ENCODE measurements at regions not wholly inside any gene's neighbourhood (a gene's known extent, or its start where the extent isn't known, plus 50 kb on each side); places are given as distances from the start of the nearest gene placed in this dataset.

DNA sequence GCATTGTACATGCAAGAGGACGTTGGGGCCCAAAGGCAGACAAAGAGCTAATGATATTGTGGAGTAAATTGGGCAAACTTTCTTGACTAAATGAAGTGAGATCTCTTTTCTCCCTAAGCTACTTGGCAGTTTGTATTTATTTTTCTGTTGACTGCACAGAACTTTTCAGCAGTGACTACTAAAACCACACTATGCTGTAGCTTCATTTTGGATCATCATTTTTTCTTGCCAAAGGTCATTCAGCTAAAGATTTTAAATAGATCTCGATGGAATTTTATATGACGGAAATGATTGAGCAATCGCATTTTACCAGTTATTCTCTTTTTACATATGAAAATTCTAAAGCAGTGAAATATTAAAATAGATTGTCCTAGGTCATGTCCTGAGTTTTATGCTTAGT, 286.1 kb upstream of the ACTBL2 start:
- H2AFZ ChIP-seq (ENCODE audit: insufficient read depth, low read depth, low read length, poor library complexity, severe bottlenecking), result no peak overlapping the region
- no peak for ATAC-seq (ENCODE audit: low read depth)
- H3K4me2 ChIP-seq (replicated peaks; ENCODE audit: low read depth, low read length, poor library complexity, severe bottlenecking), result no peak overlapping the region
- no peak for DNase-seq
- H3K79me2 ChIP-seq (ENCODE audit: control insufficient read depth, insufficient read depth, low read length), result no peaks in the 10 kb centered on the region
- H3K27me3 ChIP-seq (replicated peaks in 1 of 4; ENCODE audit: control extremely low read depth in 1 of 4, control insufficient read depth in 3 of 4, insufficient read depth in 4 of 4, low read length in 3 of 4), result no peaks in the 10 kb centered on the region
- ChIA-PET CTCF (no interaction called here), POLR2A (no interaction called here)
- no peaks in the 10 kb centered on the region for H4K20me1 ChIP-seq (ENCODE audit: control insufficient read depth, insufficient read depth, low read length, poor library complexity, severe bottlenecking)
- no peak overlapping the region for H3K4me3 Mint-ChIP-seq
- WGBS (ENCODE audit: insufficient coverage), result no CpG with 5 or more reads among the region's 4 CpGs
- no peak overlapping the region for H3K9ac ChIP-seq (ENCODE audit: low read length)
- no peaks in the 10 kb centered on the region for H3K4me1 ChIP-seq (ENCODE audit: control insufficient read depth in 2 of 2, insufficient read depth in 2 of 2, low read length in 2 of 2)
- H3K27ac Mint-ChIP-seq, result no peak overlapping the region
- TF ChIP-seq EZH2 (IDR thresholded peaks at IDR 0.05; ENCODE audit: borderline replicate concordance, insufficient read depth, low read depth, low read length, poor library complexity, severe bottlenecking), result no peak
- TF ChIP-seq, protein P1, sequence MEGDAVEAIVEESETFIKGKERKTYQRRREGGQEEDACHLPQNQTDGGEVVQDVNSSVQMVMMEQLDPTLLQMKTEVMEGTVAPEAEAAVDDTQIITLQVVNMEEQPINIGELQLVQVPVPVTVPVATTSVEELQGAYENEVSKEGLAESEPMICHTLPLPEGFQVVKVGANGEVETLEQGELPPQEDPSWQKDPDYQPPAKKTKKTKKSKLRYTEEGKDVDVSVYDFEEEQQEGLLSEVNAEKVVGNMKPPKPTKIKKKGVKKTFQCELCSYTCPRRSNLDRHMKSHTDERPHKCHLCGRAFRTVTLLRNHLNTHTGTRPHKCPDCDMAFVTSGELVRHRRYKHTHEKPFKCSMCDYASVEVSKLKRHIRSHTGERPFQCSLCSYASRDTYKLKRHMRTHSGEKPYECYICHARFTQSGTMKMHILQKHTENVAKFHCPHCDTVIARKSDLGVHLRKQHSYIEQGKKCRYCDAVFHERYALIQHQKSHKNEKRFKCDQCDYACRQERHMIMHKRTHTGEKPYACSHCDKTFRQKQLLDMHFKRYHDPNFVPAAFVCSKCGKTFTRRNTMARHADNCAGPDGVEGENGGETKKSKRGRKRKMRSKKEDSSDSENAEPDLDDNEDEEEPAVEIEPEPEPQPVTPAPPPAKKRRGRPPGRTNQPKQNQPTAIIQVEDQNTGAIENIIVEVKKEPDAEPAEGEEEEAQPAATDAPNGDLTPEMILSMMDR (IDR thresholded peaks at IDR 0.05), result no peak
- intact Hi-C loops (cut with micrococcal nuclease), result no loop called here
- H3K27ac ChIP-seq (ENCODE audit: low read length in 2 of 2), result no peak overlapping the region
- peaks cover 11% of the 10 kb centered on the region for H3K27me3 Mint-ChIP-seq
- no peaks in the 10 kb centered on the region for H3K36me3 ChIP-seq (replicated peaks in 1 of 2; ENCODE audit: control extremely low read depth in 1 of 2, control insufficient read depth in 1 of 2, extremely low read depth in 1 of 2, insufficient read depth in 2 of 2, low read length in 1 of 2)
- no peaks in the 10 kb centered on the region for H3K9me3 ChIP-seq (ENCODE audit: control extremely low read depth in 1 of 3, control insufficient read depth in 2 of 3, insufficient read depth in 1 of 3, low read length in 2 of 3)
- H3K9me3 Mint-ChIP-seq (ENCODE audit: insufficient read depth), result no peaks in the 10 kb centered on the region
- no peaks in the 10 kb centered on the region for H3K4me1 Mint-ChIP-seq
- H3K4me3 ChIP-seq (ENCODE audit: control extremely low read depth in 1 of 5, extremely low read depth in 1 of 5, insufficient read depth in 1 of 5, low read depth in 2 of 5, low read length in 4 of 5), result no peak overlapping the region

DNA sequence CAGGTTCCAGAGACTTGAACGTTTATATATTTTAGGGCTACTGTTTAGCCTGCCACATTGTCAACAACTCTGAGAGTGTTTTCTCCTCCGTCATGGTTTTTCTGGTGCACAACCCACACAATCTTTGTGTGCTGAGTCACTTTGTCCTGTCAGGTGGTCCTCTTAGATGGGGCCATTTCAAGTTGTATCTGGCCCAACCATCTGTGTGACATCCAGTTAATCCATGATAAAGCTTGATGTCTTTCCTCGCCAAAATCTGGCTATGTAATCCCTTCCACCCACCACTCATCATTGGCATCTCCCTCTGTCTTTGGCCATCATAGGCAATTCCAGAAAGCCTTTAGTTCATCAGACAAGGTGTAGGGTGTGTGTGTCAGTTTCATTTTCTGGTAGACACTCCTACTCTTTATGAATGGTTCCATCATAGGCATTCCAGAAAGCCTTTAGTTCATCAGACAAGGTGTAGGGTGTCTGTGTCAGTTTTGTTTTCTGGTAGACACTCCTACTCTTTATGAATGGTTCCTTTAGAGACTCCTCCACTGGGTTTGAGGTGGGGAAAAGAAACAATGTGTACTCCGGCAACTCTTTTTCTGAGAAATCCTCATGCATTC, 282.0 kb upstream of the ACTBL2 start:
- TF ChIP-seq, protein P1 (IDR thresholded peaks at IDR 0.05), result no peak
- no peak for TF ChIP-seq EZH2 (IDR thresholded peaks at IDR 0.05; ENCODE audit: borderline replicate concordance, insufficient read depth, low read depth, low read length, poor library complexity, severe bottlenecking)
- Mint-ChIP-seq H3K4me3 (no peak overlapping the region), H3K27ac (no peak overlapping the region), H3K27me3 (peaks cover 4% of the 10 kb centered on the region), H3K9me3 (ENCODE audit: insufficient read depth) (no peaks in the 10 kb centered on the region), H3K4me1 (no peaks in the 10 kb centered on the region)
- Histone ChIP-seq H2AFZ (ENCODE audit: insufficient read depth, low read depth, low read length, poor library complexity, severe bottlenecking) (no peak overlapping the region), H3K4me3 (ENCODE audit: control extremely low read depth in 1 of 5, extremely low read depth in 1 of 5, insufficient read depth in 1 of 5, low read depth in 2 of 5, low read length in 4 of 5) (no peak overlapping the region), H3K27ac (ENCODE audit: low read length in 2 of 2) (no peak overlapping the region), H4K20me1 (ENCODE audit: control insufficient read depth, insufficient read depth, low read length, poor library complexity, severe bottlenecking) (no peaks in the 10 kb centered on the region), H3K9ac (ENCODE audit: low read length) (no peak overlapping the region), H3K27me3 (replicated peaks in 1 of 4; ENCODE audit: control extremely low read depth in 1 of 4, control insufficient read depth in 3 of 4, insufficient read depth in 4 of 4, low read length in 3 of 4) (no peaks in the 10 kb centered on the region), H3K4me2 (replicated peaks; ENCODE audit: low read depth, low read length, poor library complexity, severe bottlenecking) (no peak overlapping the region), H3K36me3 (replicated peaks in 1 of 2; ENCODE audit: control extremely low read depth in 1 of 2, control insufficient read depth in 1 of 2, extremely low read depth in 1 of 2, insufficient read depth in 2 of 2, low read length in 1 of 2) (no peaks in the 10 kb centered on the region), H3K9me3 (ENCODE audit: control extremely low read depth in 1 of 3, control insufficient read depth in 2 of 3, insufficient read depth in 1 of 3, low read length in 2 of 3) (peaks cover 0 to 3% (median 0%) of the 10 kb centered on the region in 3 donors), H3K79me2 (ENCODE audit: control insufficient read depth, insufficient read depth, low read length) (no peaks in the 10 kb centered on the region), H3K4me1 (ENCODE audit: control insufficient read depth in 2 of 2, insufficient read depth in 2 of 2, low read length in 2 of 2) (no peaks in the 10 kb centered on the region)
- ChIA-PET POLR2A (no interaction called here), CTCF (no interaction called here)
- DNase-seq (no peak), ATAC-seq (ENCODE audit: low read depth) (no peak)
- intact Hi-C loops (cut with micrococcal nuclease), result no loop called here
- WGBS (ENCODE audit: insufficient coverage), result 90% methylated on average over 2 of the region's 4 CpGs
